NCI-H446 (cell line): ENCODE measurements at regions not wholly inside any gene's neighbourhood (a gene's known extent, or its start where the extent isn't known, plus 50 kb on each side); places are given as distances from the start of the nearest gene placed in this dataset.
A peak's percentile ranks its signal among the peaks of the same experiment; 100 is the strongest.

Experiments used
- DNase-seq, 2 experiments: peaks; one replicate each; lab custom pipeline; 2025; lab: John Stamatoyannopoulos, UW

DNA sequence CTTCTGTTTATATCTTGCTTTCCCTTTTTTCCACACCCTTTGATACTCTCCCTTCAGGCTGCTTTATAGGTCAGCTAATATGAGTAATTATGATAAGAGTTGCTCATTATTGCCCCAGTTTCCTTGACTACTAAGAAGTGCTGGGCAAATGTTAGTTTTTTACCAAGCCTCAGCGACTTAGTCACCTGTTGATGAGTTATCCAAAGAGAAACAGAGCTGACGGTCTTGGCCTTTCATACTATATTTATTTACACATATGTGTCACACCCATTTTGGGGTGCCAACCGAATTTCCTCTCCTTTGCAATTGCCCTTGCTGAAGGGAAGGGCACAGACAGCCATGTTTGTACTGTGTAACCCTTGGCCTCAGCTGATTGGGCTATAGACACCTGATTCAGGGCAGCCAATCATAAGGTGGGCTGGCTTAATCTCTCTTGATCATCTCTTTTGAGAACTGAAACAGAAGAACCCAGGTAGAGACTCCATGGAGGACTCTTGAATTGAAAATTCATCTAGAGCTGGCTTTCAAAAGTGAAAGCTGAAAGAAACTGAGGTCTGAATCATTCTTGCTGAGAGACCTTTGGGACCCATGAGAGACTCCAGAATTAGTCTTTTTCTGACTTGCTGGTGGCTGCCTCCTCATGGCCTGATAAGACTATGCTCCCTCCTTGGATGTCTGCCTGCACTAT is 111.7 kb upstream of the RPS6KA3 start:
- no peak for DNase-seq

- peak in 1 of 2 experiments; percentile 6 for DNase-seq
These were observed 108.3 kb upstream of the RPS6KA3 start for GRCh38 chrX:20374900-20375438.

DNA sequence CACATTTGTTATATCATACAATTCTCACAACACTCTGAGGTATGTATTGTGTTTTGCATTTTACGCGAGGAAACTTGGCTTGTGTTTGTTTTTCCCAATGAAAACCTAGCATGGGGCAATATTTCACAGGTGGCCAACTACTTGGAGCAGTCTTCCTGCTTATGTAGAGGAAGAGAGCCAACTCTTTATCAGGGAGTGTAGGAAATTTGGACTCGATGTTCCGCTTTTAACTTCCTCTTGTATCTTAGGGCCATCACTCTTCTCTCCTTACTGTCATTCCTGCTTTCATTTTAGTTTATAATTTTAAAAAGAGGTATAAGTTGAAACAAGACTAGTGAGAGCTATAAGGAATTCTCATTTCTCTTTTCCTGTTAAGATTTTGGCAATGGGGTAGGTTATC is 107.7 kb upstream of the RPS6KA3 start:
- DNase-seq = no peak

DNA sequence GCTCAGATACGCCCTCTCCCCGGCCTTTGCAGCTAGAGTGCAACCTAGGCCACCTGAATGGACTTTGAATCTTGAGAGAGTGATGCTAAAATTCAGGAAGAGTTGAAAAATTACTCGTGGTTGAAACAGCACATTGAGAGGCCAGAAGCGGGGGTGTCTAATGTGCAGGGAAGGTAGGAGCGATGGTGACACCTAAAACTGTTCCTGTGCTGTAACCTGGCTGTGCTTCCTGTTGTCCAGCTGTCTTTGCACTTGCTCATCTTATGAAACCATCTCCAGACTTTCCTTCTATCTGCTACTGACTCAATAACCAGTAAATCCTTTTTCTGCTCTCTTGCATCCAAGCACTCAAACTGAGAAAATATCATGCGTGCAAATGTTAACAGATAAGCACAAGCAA is 106.4 kb upstream of the RPS6KA3 start:
- DNase-seq = no peak

- no peak for DNase-seq
These were observed 105.8 kb upstream of the RPS6KA3 start for GRCh38 chrX:20372533-20372932.

GRCh38 chrX:20369468-20369867 is 102.8 kb upstream of the RPS6KA3 start:
- no peak for DNase-seq

DNA sequence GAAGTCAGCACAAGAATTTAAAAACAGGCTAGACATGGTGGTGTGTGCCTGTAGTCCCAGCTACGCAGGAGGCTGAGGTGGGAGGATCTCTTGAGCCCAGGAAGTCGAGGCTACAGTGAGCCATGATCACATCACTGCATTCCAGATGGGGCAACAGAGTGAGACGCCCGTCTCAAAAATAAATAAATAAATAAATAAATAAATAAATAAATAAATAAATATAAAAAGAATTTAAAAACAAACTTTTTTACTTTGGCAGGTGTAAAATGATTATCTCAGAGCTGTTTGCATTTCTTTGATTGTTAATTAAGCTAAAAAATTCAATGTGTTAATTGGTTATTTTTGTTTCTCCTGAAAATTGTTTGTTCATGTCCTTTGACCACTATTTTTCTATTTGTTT is 97.5 kb upstream of the RPS6KA3 start:
- DNase-seq = no peak

- DNase-seq = no peak
These were observed 96.6 kb upstream of the RPS6KA3 start for GRCh38 chrX:20363275-20363674.

- DNase-seq = no peak
These were observed 95.9 kb upstream of the RPS6KA3 start for GRCh38 chrX:20362268-20363267.

GRCh38 chrX:20361890-20362262 is 95.2 kb upstream of the RPS6KA3 start:
- DNase-seq = no peak

GRCh38 chrX:20361081-20361889 is 94.6 kb upstream of the RPS6KA3 start:
- DNase-seq = no peak

DNA sequence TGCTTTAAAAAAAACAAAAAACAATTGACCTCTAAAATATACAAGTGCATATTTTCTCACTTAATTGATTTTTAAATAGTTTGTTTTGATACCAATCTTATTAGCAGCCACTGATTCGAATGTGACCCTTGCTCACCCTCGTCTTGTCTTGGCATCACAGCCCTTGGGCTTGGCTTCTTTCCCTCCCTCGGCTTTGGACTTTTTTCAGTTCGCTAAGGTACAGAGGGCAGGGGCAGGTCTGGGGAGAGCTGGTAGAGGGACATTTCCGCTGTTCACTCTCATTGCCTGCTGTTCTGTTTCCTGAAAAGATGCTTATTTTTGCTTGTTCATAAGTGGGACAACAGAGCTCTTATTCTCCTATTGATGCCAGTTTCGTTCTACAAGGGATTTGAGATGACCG is 88.5 kb upstream of the RPS6KA3 start:
- no peak for DNase-seq

DNA sequence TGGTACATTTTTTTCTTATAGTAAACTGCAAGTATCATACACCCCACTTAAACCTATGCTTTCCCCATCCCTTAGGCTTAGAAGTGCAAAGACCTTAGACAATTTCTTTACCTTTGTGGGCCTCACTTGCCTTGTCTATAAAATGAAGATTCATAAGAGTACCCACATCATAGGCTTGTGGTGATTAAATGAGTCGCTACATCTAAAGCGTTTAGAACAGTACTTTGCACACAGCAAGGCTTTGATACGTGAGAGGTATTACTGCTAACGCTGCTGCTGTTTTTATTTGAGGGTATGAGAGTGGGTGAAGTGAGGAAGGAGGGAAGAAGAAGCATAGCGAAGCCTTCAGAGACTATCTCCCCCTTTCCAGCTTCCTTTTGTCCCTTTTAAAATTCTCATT is 87.8 kb upstream of the RPS6KA3 start:
- no peak for DNase-seq

- DNase-seq = no peak
These were observed 86.2 kb upstream of the RPS6KA3 start for GRCh38 chrX:20352935-20353336.

GRCh38 chrX:20352504-20352903 is 85.8 kb upstream of the RPS6KA3 start:
- no peak for DNase-seq

DNA sequence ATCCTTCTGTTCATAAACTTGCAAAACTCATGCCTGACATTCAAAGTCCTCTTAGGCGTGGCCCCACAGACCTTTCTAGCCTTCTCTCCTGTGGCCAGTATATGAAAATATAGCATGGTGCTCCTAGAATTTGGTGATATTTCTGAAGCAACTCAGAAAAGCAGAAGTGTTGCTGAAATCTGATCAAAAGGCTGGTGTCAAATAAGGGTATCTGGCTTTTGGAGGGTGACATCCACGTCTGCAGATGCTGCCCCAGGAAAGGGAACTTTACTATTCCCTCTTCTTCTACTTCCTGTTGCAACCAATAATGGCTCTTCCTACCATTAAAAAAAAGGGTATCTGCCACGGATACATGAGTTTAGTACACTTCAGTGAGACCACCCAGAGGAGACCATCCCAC is 83.9 kb upstream of the RPS6KA3 start:
- DNase-seq = no peak

DNA sequence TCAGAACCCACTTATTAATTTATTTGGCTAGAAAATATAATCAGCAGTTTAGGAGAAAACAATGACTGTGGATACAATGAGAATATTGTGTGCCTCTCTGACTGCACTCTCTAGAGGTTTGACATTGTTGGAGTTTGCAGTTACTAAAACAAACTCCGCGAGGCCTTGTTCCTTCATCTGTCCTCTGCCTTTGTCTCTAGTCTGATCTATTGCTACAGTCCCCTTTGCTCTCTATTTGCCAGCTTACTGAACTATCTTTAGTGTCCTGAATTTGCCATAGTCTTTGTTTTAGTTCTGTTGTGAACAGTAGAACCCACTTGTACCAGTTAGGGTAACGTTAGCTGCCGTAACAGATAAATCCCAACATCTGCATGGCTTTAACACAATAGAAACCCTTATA is 81.4 kb upstream of the RPS6KA3 start:
- DNase-seq = no peak

- no peak for DNase-seq
These were observed 80.8 kb upstream of the RPS6KA3 start for GRCh38 chrX:20347481-20347880.

DNA sequence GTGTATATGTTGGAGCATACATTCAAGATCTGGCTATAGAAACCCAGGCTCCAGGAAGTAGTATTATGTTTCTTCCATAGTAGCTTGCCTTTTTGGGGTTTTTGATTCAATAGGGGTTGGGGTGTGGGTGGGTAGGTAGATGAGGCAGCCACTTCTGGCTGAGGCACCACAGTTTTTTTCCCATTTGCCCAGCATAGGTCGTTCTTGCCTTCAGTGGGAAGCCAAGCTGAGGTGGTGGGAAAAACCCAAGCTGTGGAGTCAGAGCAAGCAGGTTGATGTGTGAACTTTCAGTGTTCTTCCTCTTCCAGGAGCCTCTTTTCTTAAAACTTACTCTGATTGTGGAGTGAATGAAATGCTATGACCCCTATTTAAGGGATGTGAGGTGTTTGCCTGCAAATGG is 67.0 kb upstream of the RPS6KA3 start:
- no peak for DNase-seq

DNA sequence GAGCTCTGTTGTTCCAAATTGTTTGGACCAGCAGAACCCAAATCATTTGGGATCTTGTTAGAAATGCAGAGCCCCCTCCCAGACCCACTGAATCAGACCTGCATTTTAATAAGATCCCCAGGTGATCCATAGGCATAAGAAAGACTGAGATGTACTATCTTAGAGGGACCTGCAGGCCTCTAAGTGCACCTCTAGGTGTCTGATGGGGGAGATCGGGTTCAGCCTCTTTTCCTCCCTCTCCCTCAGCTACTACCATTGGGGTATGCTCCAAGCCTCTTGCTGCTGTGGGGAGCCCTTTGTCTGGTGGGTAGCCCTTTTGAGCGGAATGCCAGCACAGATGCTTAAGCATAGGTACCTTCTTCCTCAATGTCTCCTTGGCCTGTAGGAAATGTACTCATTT is 63.8 kb upstream of the RPS6KA3 start:
- DNase-seq = no peak

GRCh38 chrX:20329435-20329834 is 62.7 kb upstream of the RPS6KA3 start:
- no peak for DNase-seq

DNA sequence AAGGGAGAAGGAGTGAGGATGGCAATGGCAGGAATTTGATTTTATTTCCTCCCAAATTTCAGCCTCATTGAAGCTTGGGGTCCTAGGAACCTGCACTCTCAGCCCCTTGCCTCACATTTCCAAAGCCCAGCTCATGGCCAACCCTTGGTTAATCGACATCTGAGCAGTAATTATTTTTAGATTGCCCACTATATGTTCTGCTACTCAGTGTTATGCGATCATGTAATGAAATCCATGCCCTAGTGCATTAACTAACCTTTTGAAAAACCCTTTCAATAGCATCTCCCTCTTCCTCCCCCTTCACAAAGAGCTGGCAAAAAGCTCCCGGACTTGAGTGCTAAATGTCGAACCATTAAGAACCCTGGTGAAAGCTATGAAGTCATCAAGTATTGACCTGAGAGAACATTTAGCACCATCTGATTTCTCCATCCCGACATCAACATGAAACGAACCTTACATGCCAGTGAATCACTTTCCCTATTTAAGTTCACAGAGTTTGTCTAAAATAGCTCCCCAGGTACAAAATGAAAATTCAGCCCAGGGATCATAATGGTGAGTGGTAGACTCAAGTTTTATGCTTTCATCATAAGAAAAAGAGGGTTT is 59.2 kb upstream of the RPS6KA3 start:
- no peak for DNase-seq
